SKM-1 (cell line): ENCODE measurements at regions not wholly inside any gene's neighbourhood (a gene's known extent, or its start where the extent isn't known, plus 50 kb on each side); places are given as distances from the start of the nearest gene placed in this dataset.

Experiments
- DNase-seq: peaks from one replicate; lab custom pipeline; 2025; ENCODE audit not compliant: unreplicated experiment; lab: John Stamatoyannopoulos, UW

DNA sequence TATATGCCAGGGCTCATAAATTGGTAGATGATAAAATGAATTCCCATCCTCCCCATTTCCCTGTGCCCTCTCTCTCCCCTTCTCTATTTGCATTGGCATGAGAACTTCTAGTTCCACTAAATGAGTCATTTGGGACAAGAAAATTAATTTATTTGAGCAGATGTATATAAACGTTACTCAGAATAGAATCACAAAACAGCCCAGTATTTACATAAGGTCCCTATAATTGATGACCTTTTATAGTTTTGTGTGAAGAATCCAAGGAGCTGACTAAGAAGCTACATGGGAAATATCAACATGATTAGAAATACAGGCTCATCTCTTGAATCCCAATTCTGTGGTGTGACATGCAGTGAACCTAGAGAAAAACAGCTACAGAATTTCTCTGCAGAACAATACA, 617.7 kb upstream of the NR2F2 start:
- no peak for DNase-seq

DNA sequence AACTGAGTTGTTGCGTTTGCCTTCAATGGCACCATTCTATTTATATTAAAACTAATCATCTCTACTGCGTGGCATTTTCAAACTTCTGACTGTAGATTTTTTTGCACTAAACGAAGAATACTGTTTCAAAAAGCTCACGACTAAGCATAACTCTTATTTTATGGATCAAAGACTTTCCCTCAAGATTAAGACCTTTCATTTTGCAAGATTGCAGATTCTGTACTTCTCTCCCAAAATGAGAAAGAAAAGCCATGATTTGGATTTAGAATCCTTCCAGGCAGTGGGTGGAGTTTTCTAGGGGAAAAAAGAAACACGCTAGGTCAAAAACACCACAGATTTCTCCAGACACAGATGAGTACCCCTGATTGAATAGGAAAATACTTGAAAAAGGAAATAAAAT, 617.2 kb upstream of the NR2F2 start:
- no peak for DNase-seq

DNA sequence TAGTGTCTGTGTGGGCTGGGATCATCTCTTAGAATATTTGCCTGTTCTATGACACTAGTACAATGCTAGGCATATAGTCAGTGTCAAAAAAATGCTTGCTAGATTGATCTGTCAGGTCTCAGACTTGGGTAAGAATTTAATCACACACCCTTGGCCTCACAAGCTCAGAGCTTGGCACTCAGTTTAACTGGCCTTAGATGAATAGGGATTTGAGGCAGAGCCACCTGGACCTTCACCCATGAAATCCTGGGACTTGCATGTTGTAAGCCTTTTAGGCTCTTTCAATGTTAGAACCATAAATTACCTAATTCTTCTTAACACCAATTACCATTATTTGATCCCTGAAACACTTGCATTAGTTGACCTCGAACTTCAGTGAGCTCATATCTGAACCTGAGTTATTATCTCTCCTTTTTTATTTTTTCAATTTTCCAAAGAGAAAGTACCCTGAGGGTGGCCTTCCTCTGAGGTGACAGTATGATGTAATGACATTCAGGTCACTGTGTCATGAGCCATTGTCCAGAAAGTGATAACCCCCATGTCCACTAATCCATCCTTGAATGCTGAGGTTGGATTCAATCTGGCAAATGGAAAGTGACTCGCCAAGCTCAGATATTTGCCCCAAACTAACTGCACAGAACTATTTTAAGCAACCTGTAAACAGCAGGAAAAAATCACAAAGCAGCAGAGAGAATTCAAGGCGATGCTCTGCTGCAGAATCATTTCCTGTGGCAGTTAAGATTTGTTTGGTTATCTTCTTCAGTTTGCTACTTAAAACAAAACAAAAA, 615.2 kb upstream of the NR2F2 start:
- no peak for DNase-seq

DNA sequence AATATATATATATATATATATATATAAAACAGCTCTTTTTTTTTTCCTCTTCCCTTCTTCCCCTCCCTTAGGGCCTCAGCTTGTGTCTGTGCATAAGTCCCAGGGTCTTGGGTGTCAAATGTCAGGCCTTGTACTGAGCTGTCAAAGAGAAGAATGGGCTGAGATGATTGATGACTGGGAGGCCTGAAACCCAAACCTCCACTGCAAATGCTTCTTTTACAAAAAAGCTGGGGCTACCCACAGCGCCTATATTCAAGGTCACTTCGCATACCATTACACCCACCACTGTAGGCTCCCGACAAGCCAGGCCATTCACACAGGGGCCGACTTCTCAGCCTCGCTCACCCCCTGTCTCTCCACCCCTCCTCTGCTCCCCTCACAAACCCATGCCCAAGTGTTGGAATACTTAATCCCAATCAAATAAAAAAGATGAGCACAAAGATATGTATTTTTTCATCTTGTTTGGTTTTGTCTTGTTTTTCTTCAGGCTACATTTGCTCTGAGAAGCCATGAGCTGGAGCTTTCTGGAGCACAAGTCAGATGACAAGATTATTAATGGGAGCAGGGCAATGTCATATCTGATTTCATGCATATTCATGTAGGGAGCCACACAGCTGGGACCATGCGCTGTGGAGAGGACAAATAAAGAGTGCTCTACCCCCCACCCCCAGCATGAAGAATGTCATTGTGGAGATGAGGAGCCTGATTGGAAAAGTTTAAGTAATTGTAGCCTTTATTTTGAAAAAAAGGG, 614.4 kb upstream of the NR2F2 start:
- DNase-seq: no peak

DNA sequence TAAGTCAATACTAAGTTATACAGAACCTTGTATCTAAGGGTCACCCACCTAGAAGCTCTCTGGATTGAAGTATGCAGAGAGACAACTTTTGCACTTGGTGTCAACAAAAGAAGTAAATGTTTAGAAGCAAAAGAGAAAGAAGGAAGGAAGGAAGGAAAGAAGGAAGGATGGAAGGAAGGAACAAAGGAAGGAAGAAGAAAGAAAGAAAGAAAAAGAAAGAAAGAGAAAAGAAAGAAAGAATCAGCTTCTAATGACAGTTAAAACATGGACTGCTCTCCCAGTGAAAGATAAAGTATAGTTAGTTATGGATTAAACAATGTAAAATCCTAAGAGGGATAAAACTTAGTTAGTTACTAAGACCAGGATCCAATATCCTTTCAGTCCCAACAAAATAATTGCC, 613.8 kb upstream of the NR2F2 start:
- no peak for DNase-seq

DNA sequence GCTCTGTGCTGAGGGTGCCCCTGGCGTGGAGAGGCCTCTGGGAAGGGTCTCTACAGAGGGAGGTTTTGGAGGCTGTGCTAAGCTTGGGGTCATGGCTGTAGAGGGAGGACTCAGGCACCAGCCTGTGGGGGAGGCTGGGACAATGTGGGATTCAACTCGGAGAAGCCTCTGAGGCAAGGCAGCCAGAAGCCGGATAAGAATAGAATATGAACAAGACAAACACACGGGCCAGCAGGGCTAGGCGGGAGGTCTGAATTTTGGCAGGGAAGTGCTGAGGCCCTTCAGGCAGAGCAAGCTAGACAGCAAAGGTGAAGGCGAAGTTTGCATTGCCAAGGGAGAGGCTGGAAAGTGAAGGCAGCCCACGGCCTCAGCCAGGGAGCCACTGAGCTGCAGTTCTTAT, 612.1 kb upstream of the NR2F2 start:
- DNase-seq: no peak

DNA sequence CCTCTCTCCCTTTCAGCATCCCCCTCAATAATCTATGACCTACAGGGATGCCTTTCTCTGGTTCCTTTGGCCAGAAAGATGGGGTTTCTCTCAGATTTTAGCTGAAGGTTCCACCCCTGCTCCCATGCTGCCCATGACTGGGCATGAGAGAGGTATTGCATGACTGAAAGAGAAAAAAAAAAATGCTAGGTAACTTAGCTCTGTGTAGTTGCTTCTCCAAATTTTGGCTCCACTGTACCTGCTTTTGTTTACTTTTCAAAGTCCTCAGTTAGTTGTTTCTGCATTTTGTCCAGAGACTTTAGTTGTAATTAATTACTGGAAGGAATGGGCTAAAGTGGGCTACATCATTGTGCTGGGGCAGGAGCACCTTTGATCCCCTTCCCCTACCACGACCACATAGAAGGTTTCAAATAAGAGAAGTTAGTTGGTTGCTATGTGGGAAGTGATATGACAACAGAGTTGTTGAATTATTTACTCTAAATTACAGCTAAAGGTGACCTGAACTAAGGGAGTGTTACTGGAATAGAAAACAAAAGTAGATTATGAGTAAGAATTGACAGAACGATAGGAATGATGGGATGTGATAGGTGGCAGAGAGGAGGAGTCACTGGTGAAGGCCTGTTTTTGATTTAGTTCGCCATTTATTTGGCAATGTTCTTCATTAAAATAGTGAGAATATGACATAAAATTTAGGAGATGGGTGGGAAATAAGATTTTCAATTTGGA, 605.4 kb upstream of the NR2F2 start:
- DNase-seq: no peak

DNA sequence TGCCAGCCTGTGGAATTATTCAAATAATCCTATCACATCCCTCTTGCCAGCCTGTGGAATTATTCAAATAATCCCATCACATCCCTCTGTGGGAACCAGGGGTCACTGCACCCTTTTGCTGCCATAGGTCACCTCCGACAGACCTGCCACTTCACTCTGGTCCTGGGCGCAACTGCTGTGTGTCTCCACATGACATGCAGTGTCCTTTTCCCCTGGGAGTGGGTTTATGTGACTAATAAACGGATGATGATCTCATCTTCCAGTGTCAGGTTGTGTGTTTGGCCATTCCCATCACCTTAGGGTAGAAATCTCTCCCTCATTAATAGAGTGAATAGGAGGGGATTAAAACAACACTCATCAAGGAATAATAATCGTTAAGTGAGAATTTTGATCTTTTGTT, 603.6 kb upstream of the NR2F2 start:
- no peak for DNase-seq

DNA sequence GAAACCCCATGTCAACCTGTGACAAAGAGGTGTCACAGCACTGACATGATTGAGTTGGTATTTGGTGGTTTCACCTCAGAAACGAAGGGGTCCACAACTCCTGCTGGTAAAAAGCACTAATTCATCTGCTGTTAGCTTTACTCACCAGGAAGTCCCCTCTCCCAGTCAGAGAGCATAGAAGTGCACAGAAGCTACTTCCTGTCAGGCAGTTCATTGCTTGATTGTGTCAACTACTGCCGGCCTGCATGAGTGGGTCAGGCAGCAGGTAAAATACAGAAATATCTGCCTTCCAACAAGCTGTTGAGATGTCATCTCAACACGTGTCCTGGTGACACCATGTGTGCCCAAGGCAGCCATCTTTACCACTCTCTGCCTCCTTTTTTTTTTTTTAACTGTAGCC, 596.6 kb upstream of the NR2F2 start:
- DNase-seq: no peak

DNA sequence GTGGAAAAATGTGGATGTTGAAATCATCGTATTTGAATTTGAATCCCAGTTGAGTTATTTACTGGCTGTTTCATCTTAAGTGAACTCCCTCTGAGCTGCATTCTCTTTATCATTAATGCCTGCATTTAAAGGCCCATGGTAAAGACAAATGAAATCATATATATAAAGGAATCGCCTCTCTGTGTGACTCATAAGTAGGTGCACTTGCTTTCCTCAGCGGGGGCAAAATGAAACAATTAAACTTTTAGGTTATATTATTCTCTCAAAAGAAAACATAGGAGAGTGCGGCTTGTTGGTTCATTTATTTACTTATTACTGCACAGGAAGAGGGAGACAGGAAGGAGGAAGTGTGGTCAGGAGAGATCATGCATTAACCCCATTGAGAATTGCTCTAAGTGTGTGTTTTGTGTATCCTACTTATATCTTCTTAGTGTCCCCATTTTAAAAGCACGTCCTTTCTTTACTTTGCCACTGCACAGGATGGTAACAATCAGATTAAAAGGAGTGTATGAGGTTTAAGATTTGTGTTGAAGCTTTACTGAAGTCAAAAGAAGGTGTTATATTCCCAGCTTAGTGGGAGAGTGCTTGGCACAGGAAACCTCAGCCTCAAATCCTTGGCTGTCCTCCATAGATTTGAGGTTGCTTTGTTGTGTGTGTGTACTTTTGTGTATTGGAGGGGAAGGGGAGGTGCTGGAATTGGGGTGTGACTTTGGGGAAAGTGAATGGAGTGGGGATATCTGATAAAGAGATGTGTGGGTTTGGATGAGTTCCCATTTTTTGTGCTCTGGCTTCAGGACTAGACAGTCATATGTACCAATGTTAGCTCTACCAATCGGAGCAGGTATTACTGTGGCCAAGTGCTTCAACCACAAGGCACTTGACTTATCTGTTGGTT, 595.8 kb upstream of the NR2F2 start:
- DNase-seq: no peak

DNA sequence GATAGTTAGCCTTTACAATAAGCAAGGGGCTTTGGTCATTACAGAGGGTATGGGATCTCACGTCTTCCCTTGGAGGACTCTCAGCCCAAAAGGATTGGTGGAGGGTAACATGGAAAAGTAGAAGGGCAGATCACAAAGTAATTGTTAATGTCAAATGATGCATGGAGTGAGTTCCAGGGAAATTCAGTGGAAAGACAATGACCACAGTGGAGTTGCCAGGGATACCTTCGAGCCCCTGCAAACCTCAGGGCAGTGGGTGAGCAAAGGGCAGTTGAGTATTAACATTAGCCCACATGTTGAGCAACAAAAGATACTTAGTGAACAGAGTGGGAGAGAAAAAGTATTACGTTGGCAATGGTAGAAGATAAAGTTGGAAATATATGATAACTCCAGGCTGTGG, 593.4 kb upstream of the NR2F2 start:
- DNase-seq: no peak

DNA sequence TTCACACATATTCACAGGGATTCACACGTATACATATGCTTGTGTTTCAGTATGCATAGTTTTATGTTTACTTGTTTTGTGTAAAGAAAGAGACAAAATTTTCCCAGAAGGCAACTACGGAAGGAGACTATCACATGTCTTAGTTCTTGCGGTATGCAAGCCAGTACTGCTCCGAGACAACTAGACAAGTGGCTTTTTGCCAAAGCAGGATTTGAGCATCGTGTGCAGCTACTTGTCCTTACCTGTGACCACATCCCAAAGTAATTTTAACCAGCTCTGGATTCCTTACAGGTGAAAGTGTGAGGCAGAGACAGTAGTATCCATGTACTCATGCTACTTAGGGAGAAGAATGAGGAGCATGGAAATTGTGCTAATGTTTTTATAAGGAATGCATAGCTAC, 591.4 kb upstream of the NR2F2 start:
- no peak for DNase-seq

DNA sequence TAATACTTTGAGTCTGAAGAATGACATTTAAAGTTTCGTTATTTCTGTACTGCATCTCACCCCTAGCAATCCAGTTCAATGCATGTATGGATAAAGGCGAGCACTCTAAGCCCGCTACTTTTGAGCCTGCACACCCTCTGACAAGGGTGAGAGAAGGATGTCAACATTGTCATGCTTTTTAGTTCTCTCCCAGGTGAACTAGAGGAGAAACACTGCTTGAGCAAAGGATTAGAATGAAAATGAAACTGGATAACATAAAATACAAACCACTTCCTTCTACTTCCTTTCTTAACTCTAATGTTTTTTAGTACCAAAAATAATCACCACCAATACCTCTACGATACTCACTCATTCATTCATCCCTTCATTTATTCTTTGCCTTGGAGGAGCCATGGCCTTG, 588.7 kb upstream of the NR2F2 start:
- DNase-seq: no peak

DNA sequence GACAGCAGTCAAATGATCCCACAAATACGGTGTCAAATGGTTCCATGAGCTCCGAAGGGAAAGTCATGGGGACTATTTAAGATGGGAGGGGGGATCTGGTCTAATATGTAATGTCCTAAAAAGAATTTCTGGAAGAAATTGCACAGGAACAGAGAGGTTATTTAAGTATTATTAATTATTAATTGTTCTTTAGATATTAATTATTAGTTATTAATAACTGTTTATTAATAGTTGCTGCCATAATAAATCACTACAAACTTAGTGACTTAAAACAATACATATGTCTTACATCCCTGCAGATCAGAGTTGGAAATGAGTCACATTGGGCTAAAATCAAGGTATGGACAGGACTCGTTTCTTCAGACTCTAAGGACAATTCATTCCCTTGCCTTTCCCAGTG, 588.2 kb upstream of the NR2F2 start:
- no peak for DNase-seq

DNA sequence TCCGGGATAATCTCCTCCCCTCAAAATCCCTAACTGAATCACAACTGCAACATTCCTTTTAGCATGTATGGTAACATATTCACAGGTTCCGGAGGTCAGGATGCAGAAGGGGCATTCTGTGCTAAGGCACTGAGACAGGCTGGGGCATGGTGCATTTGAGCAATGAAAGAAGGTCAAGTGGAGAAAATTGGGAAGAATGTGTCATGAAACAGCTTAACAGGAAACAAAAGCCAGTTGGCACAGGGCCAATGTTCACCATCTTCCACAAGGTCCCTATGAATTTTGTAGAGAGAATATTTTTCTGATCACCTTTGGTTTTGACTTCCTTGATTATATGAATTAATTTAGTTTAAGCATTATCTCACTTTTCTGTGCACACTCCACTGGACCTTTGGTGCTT, 587.7 kb upstream of the NR2F2 start:
- no peak for DNase-seq

DNA sequence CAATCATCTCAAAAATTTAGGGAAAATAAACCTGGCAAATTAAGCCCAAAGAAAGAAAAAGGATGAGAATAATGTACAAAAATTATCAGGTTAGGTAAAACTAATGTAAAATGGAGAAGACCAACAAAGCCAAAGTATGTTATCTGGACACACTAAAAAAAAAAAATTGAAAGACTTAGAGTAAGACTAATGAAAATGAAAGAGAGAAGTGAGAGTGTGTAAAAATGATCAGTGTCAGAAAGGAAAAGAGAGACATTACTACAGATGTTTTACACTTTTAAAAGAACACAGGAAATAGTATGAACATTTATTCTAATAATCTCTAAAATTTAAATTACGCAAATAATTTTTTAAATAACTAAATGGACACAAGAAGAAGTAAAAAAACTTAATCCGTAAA, 573.3 kb upstream of the NR2F2 start:
- no peak for DNase-seq

DNA sequence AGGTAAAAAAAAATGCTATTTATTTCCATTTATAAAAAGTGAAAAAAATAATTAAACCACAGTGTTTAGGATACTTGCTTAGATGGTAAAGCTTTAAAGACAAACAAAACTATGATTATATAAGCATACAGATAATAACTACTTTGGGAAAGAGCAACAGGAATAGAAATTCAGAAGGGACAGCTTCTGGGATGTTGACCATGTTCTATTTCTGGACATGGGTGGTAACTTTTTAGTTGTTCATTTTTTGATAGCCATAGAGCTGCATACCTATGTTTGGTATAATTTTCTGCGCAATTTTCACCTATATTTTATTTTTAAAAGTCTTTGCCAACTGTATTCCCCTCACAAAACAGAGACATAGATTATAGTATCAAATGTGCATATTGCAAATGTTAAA, 572.0 kb upstream of the NR2F2 start:
- DNase-seq: no peak

DNA sequence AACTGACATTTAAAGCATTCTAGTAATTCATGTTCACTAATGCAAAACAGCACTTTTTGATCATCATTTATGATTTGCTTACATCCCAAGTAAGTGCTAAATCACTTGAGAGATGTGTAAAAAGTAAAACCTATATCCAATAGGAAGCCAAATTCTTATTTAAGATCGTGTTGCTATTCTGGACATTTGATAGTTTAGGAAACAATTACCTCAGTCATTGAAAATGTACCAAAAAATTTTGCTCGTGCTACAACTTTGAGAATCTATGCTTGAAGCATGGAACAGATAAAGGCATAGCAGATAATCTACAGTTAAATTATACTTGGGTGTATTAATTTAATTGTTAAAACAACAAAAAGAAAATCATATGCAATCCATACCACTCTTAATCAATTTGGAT, 571.6 kb upstream of the NR2F2 start:
- no peak for DNase-seq

DNA sequence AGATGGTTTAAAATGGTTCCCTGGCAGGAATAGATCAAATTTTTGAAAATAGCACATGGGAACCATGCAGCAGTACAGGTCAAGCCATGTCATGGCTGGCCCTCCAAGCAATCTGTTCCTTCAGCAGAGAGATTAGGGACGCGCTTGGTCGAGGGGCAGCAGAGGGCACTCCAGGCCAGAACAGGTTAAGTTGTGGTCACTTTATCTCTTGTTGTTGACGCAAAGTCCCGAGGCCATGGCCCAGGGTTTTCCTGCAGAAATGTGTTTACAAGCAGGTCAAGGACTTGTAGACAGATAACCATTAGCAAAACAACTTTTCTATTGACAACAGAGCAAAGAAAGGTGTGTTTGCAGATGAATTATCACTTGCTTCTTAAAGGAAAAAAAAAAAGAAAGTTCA, 570.0 kb upstream of the NR2F2 start:
- no peak for DNase-seq

DNA sequence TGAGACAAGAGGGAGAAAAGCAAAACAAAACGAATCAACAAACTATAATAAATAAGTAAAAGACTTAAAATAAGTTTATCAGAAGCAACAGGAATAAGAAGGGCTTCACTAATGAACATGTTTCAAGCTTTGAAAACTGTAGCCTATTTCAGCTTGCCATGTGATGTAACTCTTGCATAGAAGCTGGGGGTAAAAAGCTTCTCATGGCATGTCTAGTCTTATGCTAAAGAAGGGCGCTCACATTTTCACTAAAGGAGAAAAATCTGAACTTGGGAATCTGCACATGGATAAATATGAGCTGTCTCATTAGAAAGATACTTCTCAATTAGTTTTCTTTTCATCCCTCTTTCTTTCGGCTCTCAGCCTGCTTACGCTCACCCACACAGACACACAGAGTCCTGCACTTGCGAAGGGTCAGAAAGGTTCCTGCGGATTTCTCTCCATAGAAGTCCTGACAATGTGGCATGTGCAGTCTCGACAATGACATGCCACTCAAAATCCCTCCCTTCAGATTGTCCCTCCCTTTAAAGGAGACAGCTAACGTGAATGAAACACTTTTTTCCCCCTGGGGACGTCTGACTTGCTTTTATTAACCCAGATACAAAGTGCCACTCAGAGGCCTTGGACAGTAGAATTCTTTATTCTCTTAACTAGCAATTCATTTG, 568.9 kb upstream of the NR2F2 start:
- no peak for DNase-seq

DNA sequence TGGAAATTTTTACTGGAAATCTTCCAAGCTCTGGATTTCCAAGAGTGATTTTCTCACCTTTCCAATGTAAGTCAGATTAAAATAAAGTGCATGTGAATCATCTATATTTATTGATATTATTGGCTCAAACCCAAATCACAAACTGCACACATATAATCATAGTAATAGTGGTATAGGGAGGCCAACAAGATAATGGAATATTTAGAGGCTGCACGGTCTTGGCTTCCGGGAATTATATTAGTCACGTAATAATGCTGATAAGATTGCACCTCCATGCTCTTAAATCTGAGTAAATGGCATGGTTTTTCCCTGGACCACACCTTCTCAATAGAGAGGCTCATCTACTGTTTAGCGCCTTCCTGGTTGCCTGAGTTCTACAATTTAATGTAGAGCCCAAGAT, 567.1 kb upstream of the NR2F2 start:
- no peak for DNase-seq
